ENCODE measurements at regions not wholly inside any gene's neighbourhood (a gene's known extent, or its start where the extent isn't known, plus 50 kb on each side); places are given as distances from the start of the nearest gene placed in this dataset.
A peak's percentile ranks its signal among the peaks of the same experiment; 100 is the strongest.
"Not testable (repeated sequence)": the region's sequence is repeated elsewhere in the genome, so short reads cannot be mapped to it uniquely, and the experiment has no call there.

GRCh38 chr4:19472666-19473065 lies 779.0 kb upstream of the SLIT2 start:
- intact Hi-C loops (cut with DNase I): no loop called here
- H3K4me3 ChIP-seq (ENCODE audit: low read length in 3 of 3): no peak overlapping the region
- FAIRE-seq: no peak
- no peak overlapping the region for H3K9ac ChIP-seq (ENCODE audit: low read length in 3 of 3)
- peaks cover 0 to 3% (median 0%) of the 10 kb centered on the region in 3 donors for H3K9me3 ChIP-seq (ENCODE audit: control insufficient read depth in 2 of 3, insufficient read depth in 1 of 3, low read length in 3 of 3)
- no peaks in the 10 kb centered on the region for H3K27me3 ChIP-seq (ENCODE audit: control insufficient read depth, insufficient read depth, low read length)
- no peaks in the 10 kb centered on the region for H3K4me1 ChIP-seq (ENCODE audit: control insufficient read depth in 2 of 3, insufficient read depth in 2 of 3, low read depth in 1 of 3, low read length in 3 of 3)
- H3K36me3 ChIP-seq (ENCODE audit: control insufficient read depth in 2 of 3, insufficient read depth in 3 of 3, low read length in 3 of 3): no peaks in the 10 kb centered on the region
- no peak for DNase-seq
- TF ChIP-seq CTCF (IDR thresholded peaks at IDR 0.05; ENCODE audit: borderline replicate concordance, extremely low read depth, insufficient read depth): no peak
- no peak overlapping the region for H3K27ac ChIP-seq (ENCODE audit: low read depth in 2 of 2, low read length in 2 of 2)

GRCh38 chr4:19470001-19470400 lies 781.7 kb upstream of the SLIT2 start:
- intact Hi-C loops (cut with DNase I); H3K27ac ChIP-seq (ENCODE audit: low read depth in 2 of 2, low read length in 2 of 2); DNase-seq; H3K9me3 ChIP-seq (ENCODE audit: control insufficient read depth in 2 of 3, insufficient read depth in 1 of 3, low read length in 3 of 3); H3K36me3 ChIP-seq (ENCODE audit: control insufficient read depth in 2 of 3, insufficient read depth in 3 of 3, low read length in 3 of 3); H3K27me3 ChIP-seq (ENCODE audit: control insufficient read depth, insufficient read depth, low read length); H3K4me1 ChIP-seq (ENCODE audit: control insufficient read depth in 2 of 3, insufficient read depth in 2 of 3, low read depth in 1 of 3, low read length in 3 of 3); H3K4me3 ChIP-seq (ENCODE audit: low read length in 3 of 3); H3K9ac ChIP-seq (ENCODE audit: low read length in 3 of 3); FAIRE-seq: not testable (repeated sequence)

GRCh38 chr4:19462117-19462516 lies 789.6 kb upstream of the SLIT2 start:
- FAIRE-seq: no peak

GRCh38 chr4:19455850-19456602 lies 795.7 kb upstream of the SLIT2 start:
- no peak for TF ChIP-seq CTCF (IDR thresholded peaks at IDR 0.05; ENCODE audit: borderline replicate concordance, extremely low read depth, insufficient read depth)
- no peak overlapping the region for H3K9ac ChIP-seq (ENCODE audit: low read length in 3 of 3)
- FAIRE-seq: no peak

More at GRCh38 chr4:19462117-19462516, 789.6 kb upstream of the SLIT2 start:
- H3K9ac ChIP-seq (ENCODE audit: low read length in 3 of 3): no peak overlapping the region
- no peak overlapping the region for H3K4me3 ChIP-seq (ENCODE audit: low read length in 3 of 3)
- TF ChIP-seq CTCF (IDR thresholded peaks at IDR 0.05; ENCODE audit: borderline replicate concordance, extremely low read depth, insufficient read depth): no peak
- H3K4me1 ChIP-seq (ENCODE audit: control insufficient read depth in 2 of 3, insufficient read depth in 2 of 3, low read depth in 1 of 3, low read length in 3 of 3): no peaks in the 10 kb centered on the region
- no peaks in the 10 kb centered on the region for H3K27me3 ChIP-seq (ENCODE audit: control insufficient read depth, insufficient read depth, low read length)
- no peaks in the 10 kb centered on the region for H3K9me3 ChIP-seq (ENCODE audit: control insufficient read depth in 2 of 3, insufficient read depth in 1 of 3, low read length in 3 of 3)
- intact Hi-C loops (cut with DNase I): no loop called here
- H3K36me3 ChIP-seq (ENCODE audit: control insufficient read depth in 2 of 3, insufficient read depth in 3 of 3, low read length in 3 of 3): no peaks in the 10 kb centered on the region
- no peak for DNase-seq
- no peak overlapping the region for H3K27ac ChIP-seq (ENCODE audit: low read depth in 2 of 2, low read length in 2 of 2)

More at GRCh38 chr4:19455850-19456602, 795.7 kb upstream of the SLIT2 start:
- DNase-seq: peak in 1 of 5 donors; percentile 42
- no peaks in the 10 kb centered on the region for H3K36me3 ChIP-seq (ENCODE audit: control insufficient read depth in 2 of 3, insufficient read depth in 3 of 3, low read length in 3 of 3)
- no peak overlapping the region for H3K4me3 ChIP-seq (ENCODE audit: low read length in 3 of 3)
- H3K4me1 ChIP-seq (ENCODE audit: control insufficient read depth in 2 of 3, insufficient read depth in 2 of 3, low read depth in 1 of 3, low read length in 3 of 3): no peaks in the 10 kb centered on the region
- intact Hi-C loops (cut with DNase I): no loop called here
- H3K9me3 ChIP-seq (ENCODE audit: control insufficient read depth in 2 of 3, insufficient read depth in 1 of 3, low read length in 3 of 3): no peaks in the 10 kb centered on the region
- no peak overlapping the region for H3K27ac ChIP-seq (ENCODE audit: low read depth in 2 of 2, low read length in 2 of 2)
- H3K27me3 ChIP-seq (ENCODE audit: control insufficient read depth, insufficient read depth, low read length): no peaks in the 10 kb centered on the region

Data from kidney (tissue), 13 donors.